MG63 (cell line): ENCODE measurements at regions not wholly inside any gene's neighbourhood (a gene's known extent, or its start where the extent isn't known, plus 50 kb on each side); places are given as distances from the start of the nearest gene placed in this dataset.
A peak's percentile ranks its signal among the peaks of the same experiment; 100 is the strongest.

Experiments used
- DNase-seq: peaks from one replicate; pipeline ENCODE4 v3.0.0-alpha.2; 2020
- H3K27me3 ChIP-seq: fragments of 250-450 bp; sonication (Bioruptor Pico); 2 replicates; pipeline ENCODE4 v1.5.1; 2020; ENCODE audit warnings: mild to moderate bottlenecking, moderate library complexity
- H3K36me3 ChIP-seq: fragments of 250-450 bp; sonication (Bioruptor Pico); 2 replicates; pipeline ENCODE4 v1.5.1; 2020; ENCODE audit warnings: mild to moderate bottlenecking, moderate library complexity
- H3K4me3 ChIP-seq: fragments of 250-450 bp; sonication (Bioruptor Pico); 2 replicates; pipeline ENCODE4 v1.5.1; 2020; ENCODE audit warnings: mild to moderate bottlenecking, moderate library complexity
- H3K9me3 ChIP-seq: fragments of 250-450 bp; sonication (Bioruptor Pico); 2 replicates; pipeline ENCODE4 v1.5.1; 2020; ENCODE audit warnings: mild to moderate bottlenecking, moderate library complexity

DNA sequence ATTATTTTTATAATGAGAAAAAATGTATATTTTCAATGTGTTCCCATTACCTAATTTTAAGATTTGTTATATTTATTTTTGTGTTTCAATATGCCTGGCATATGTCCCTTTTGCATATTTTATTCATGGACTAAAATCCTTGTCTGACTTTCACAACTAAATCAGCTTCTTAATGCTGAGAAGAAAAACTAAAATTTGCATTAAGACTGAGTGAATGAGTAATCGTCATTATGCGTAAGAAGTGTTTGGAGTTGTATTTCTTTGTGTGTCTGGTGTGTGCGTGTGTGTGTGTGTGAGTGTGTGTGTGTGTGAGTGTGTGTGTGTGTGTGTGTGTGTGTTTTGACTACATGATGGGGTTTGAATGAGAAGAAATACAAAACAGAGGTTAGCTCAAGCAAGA, 201.7 kb upstream of the SP8 start:
- no peaks in the 10 kb centered on the region for H3K36me3 ChIP-seq
- no peaks in the 10 kb centered on the region for H3K27me3 ChIP-seq
- H3K9me3 ChIP-seq, result peaks cover under 1% of the 10 kb centered on the region; the same call in 1 of the 2 replicates
- DNase-seq, result no peak
- no peak overlapping the region for H3K4me3 ChIP-seq

DNA sequence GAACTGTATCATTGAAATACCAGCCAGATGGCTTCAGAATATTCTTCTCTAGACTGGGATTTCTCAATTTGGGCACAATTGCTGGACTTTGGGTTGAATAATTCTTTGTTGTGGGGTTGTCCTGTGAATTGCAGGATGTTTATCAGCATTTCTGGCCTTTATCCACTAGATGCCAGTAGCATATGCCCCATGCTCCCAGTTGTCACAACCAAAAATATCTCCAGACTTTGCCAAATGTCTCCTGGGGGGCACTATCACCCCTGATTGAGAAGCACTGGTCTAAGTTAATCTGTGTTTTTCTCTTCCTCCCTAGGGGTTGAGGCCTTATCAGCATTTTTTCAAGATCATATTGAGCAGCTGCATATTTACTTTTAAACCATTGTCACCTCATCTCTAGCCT, 204.9 kb upstream of the SP8 start:
- H3K36me3 ChIP-seq, result no peaks in the 10 kb centered on the region
- no peak for DNase-seq
- H3K9me3 ChIP-seq, result peaks cover 5% of the 10 kb centered on the region; the same call in 1 of the 2 replicates
- H3K27me3 ChIP-seq, result no peaks in the 10 kb centered on the region
- no peak overlapping the region for H3K4me3 ChIP-seq

GRCh38 chr7:20993693-20994092, 207.0 kb upstream of the SP8 start:
- no peak for DNase-seq
- Histone ChIP-seq H3K36me3 (no peaks in the 10 kb centered on the region), H3K4me3 (no peak overlapping the region)

DNA sequence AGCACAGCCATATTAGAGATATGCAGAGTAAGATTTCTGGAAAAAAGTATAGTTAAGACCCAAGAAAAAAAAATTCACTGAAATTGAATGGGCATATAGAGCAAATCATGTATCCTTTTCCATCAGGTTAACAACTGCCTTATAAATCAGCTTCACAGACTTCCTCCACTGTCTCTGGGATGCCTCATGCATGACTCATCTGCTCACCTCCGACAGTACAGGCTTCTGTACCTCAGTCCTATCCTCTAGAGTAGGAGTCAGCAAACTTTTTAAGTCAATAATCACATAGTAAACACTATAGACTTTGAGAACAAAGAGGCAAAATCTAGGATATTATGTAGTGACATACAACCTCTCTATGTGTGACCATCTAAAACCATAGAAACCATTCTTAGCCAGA, 211.6 kb upstream of the SP8 start:
- peaks cover 5% of the 10 kb centered on the region; the same call in 1 of the 2 replicates for H3K9me3 ChIP-seq
- DNase-seq, result no peak
- no peak overlapping the region for H3K4me3 ChIP-seq
- H3K27me3 ChIP-seq, result no peaks in the 10 kb centered on the region
- no peaks in the 10 kb centered on the region for H3K36me3 ChIP-seq

More at GRCh38 chr7:20993693-20994092, 207.0 kb upstream of the SP8 start:
- H3K9me3 ChIP-seq, result peaks cover 5% of the 10 kb centered on the region; the same call in 1 of the 2 replicates
- H3K27me3 ChIP-seq, result no peaks in the 10 kb centered on the region

DNA sequence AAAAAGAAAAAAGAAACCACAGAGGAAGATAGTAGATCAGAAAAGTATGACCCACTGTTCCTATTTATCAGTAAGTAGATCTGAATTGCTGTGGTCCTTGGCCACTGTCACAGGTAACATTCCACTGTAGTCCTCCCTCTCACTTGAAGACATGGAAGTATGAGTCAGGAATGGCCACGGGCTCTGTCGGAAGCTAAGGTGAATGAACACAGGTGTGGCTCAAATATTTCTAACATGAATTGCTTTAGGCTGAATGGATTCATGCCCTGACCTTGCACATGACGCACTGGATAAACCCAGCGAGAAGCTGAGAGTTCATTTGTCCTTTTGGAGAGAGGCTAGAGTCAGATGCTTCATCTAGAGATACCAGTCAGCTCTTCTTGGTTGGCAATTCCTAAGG, 224.5 kb upstream of the SP8 start:
- Histone ChIP-seq H3K4me3 (no peak overlapping the region), H3K27me3 (no peaks in the 10 kb centered on the region), H3K36me3 (no peaks in the 10 kb centered on the region), H3K9me3 (peaks cover 8% of the 10 kb centered on the region)
- no peak for DNase-seq

- DNase-seq, result peak; percentile 27
- H3K27me3 ChIP-seq, result no peaks in the 10 kb centered on the region
- H3K9me3 ChIP-seq, result peaks cover 9% of the 10 kb centered on the region
- no peak overlapping the region for H3K4me3 ChIP-seq
- H3K36me3 ChIP-seq, result no peaks in the 10 kb centered on the region
These were observed 227.3 kb upstream of the SP8 start for GRCh38 chr7:21013765-21014539.

DNA sequence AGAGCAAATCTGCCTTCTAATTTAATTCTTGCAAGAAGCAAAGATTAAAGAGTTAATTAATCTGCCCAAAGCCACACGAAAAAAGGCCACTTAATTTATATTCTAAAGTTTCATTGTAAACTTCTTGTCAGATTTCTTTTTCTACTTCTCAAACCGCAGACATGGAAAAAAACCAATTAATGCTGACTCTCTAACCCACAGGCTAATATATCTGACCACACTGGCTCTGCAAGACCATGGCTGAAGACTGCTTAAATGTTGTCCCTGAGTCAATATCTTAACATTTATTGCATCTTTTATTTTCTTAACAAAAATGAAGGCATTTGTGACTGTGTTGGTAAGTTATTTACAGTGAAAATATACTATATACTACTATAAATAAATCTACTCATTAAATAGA, 234.0 kb upstream of the SP8 start:
- H3K4me3 ChIP-seq, result no peak overlapping the region
- no peak for DNase-seq
- no peaks in the 10 kb centered on the region for H3K36me3 ChIP-seq

GRCh38 chr7:21023841-21024484, 237.3 kb upstream of the SP8 start:
- H3K4me3 ChIP-seq, result no peak overlapping the region
- no peaks in the 10 kb centered on the region for H3K9me3 ChIP-seq
- H3K27me3 ChIP-seq, result no peaks in the 10 kb centered on the region
- no peak for DNase-seq
- no peaks in the 10 kb centered on the region for H3K36me3 ChIP-seq

More for the DNA sequence above, 234.0 kb upstream of the SP8 start:
- Histone ChIP-seq H3K27me3 (no peaks in the 10 kb centered on the region), H3K9me3 (peaks cover 6% of the 10 kb centered on the region)

DNA sequence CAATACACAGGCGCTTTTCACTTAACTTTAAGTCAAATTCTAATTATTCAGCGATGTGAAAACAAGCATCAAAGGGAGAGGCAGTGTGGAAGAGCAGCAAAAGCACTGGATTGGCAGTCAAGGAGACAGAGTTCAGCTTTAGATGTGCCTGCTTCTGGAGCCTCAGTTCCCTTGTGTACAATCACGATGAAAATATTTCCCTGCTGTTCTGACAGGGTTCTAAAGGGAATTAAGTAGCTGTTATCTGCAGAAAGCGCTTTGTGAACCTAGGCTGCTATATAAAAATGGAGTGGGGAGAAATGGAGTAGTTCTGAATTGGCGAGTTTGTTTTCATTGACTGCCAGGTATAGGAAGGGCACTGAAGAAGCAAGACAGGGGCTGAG, 237.8 kb upstream of the SP8 start:
- DNase-seq, result no peak
- no peaks in the 10 kb centered on the region for H3K27me3 ChIP-seq
- H3K36me3 ChIP-seq, result no peaks in the 10 kb centered on the region
- no peaks in the 10 kb centered on the region for H3K9me3 ChIP-seq
- no peak overlapping the region for H3K4me3 ChIP-seq

DNA sequence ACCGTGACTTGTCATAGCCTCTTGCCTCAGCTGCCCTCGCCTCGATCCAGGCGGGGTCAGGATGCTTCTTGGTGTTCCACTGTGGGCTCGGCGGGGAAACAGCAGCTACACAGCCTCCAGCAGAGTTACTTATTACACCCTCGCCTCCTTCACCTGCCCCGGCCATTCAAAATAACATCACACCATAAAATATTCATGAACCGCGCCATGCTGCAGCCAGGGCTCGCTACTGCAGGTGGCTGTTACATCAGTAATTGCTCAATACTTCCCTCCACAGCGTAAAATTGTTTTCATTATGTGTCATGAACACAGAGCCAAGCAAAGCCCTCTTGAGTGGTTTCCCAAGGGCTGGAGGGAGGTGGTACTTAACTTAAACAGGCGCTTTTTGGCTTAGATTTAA, 241.5 kb upstream of the SP8 start:
- peak; percentile 51 for DNase-seq
- H3K9me3 ChIP-seq, result no peaks in the 10 kb centered on the region

DNA sequence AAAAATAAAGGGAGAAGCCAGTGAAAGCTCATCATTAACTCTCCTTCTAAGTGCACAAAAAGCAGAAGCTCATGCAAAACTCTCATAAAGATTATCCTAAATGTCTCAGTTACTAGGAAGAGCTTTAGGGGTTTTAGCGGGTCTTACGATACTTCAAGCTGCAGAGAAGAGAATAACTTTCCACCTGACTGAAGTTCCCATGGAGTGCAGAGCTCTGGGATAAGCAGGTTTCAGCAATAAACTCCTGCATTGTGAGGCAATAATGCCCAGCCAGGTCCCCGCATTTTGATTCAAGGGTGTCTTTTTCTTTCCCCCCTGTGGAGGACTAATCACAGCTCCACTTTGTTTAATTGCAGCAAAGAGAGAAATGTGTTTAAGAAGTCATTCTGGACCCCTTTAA, 241.9 kb upstream of the SP8 start:
- Histone ChIP-seq H3K4me3 (no peak overlapping the region), H3K9me3 (no peaks in the 10 kb centered on the region), H3K36me3 (no peaks in the 10 kb centered on the region), H3K27me3 (no peaks in the 10 kb centered on the region)
- no peak for DNase-seq

More for the DNA sequence above, 241.5 kb upstream of the SP8 start:
- Histone ChIP-seq H3K36me3 (no peaks in the 10 kb centered on the region), H3K4me3 (no peak overlapping the region), H3K27me3 (no peaks in the 10 kb centered on the region)

DNA sequence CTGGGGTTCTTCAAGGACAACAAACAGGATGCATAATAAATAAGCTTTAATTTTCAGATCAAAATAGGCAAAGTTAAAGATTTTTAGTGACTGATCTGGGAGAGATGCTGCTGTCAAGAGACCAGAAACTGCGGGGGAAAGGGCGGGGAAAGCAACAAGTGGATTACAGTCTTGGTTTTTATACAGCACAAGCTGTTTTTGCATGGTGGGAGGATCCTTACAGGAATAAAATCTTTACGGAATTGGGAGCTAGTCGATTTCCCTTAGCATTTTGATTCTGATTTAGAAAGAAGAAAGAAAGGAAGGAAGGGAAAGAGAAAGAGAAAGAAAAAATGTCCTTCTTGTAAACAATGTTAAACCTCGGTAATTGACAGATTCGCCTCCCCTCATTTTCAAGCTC, 242.3 kb upstream of the SP8 start:
- Histone ChIP-seq H3K4me3 (no peak overlapping the region), H3K27me3 (no peaks in the 10 kb centered on the region), H3K36me3 (no peaks in the 10 kb centered on the region), H3K9me3 (no peaks in the 10 kb centered on the region)
- no peak for DNase-seq

- no peaks in the 10 kb centered on the region for H3K36me3 ChIP-seq
- H3K4me3 ChIP-seq, result no peak overlapping the region
- no peak for DNase-seq
- H3K27me3 ChIP-seq, result no peaks in the 10 kb centered on the region
- no peaks in the 10 kb centered on the region for H3K9me3 ChIP-seq
These were observed 243.7 kb upstream of the SP8 start for GRCh38 chr7:21030237-21030871.

DNA sequence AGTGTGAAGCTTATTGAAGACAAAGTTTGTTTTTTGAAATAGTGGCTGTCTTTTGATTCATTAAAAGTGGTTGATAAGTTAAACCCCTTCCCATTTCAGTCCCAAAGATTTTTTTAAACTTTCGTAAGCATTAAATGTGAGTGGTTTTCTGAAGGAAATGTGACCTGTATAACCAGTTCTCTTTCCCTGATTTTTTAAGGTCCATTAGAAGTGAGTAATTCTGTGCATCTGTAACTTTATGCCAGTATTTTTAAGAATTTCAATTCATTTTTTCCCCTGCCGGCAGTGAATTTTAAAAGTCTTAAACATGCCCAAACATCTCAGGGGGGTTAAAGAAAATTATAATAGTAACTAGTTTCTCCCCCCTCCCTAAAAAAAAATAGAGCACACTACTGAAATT, 254.6 kb upstream of the SP8 start:
- Histone ChIP-seq H3K36me3 (no peaks in the 10 kb centered on the region), H3K27me3 (no peaks in the 10 kb centered on the region)

DNA sequence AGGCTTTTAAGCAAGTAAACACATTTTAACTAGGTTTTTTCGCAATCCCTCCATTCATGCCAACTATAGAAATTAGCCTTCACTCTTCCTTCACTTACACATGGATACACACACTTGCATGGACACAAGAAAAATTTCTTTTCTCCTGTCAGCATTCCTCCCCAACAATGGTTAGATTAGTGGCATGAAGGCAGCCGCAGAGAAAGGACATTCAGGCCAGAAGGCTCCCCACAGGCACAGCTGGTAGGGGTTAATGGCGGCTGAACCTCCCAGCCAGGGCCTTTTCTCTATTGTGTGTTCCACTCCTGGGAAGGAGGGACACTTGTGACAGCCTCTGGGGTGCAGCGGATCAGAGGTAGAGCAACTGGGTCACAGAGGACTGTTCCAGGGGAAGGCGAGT, 255.0 kb upstream of the SP8 start:
- no peaks in the 10 kb centered on the region for H3K36me3 ChIP-seq
- no peaks in the 10 kb centered on the region for H3K9me3 ChIP-seq
- H3K27me3 ChIP-seq, result no peaks in the 10 kb centered on the region
- H3K4me3 ChIP-seq, result no peak overlapping the region
- DNase-seq, result no peak

More for the DNA sequence above, 254.6 kb upstream of the SP8 start:
- H3K9me3 ChIP-seq, result no peaks in the 10 kb centered on the region
- no peak for DNase-seq
- H3K4me3 ChIP-seq, result no peak overlapping the region

DNA sequence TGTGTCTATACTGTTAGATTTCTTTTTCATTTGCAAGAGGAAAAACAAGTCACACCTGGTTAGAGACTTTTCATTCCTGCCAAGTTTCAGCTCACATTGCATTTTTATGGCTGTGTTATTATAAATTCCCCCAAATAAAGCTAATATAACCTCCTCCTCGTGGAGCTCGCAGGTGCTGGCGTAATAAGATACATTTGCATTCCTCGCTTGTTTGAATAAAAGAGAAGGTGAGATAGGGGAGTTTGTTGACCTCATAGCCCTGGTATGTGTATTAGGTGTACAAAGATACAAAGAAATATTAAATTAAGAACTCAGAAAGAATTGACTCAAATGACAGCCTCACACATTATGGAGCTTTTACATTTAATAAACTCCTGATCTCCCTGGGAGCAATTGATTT, 257.7 kb upstream of the SP8 start:
- Histone ChIP-seq H3K27me3 (no peaks in the 10 kb centered on the region), H3K4me3 (no peak overlapping the region), H3K36me3 (no peaks in the 10 kb centered on the region), H3K9me3 (no peaks in the 10 kb centered on the region)
- DNase-seq, result no peak

DNA sequence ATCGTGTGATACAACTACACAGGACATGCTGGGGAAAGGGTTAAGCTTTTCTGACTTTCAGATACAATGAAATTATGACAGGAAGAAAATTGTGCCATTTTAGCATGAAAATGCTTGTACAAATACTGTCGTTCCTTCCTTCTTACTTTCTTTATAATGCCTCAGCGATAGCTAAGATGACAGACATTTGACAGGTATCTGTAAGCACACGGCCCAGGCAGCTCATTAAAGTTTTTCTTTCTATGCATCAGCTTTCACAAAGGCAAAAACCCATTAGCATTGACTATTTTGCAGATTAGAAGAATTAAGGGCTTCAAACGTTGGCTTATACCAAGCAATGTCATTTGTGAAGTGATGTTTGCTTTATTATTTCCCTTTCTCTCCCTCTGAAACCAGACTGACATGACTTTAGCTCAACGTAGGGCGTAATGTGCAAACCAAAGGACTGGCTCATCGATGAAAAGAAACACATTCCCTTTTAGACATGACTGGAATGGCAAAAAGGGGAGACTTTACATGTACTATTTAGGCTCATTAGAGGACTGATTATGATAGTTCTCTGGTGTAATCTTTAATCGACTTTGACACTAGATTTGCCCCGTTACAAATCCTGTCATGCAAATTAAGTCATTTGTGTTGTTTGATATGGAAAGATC, 258.4 kb upstream of the SP8 start:
- Histone ChIP-seq H3K4me3 (no peak overlapping the region), H3K36me3 (no peaks in the 10 kb centered on the region), H3K27me3 (no peaks in the 10 kb centered on the region), H3K9me3 (no peaks in the 10 kb centered on the region)
- no peak for DNase-seq
